NCI-H146 (cell line): ENCODE measurements at regions not wholly inside any gene's neighbourhood (a gene's known extent, or its start where the extent isn't known, plus 50 kb on each side); places are given as distances from the start of the nearest gene placed in this dataset.
"Not testable (repeated sequence)": the region's sequence is repeated elsewhere in the genome, so short reads cannot be mapped to it uniquely, and the experiment has no call there.

ENCODE experiments used
- DNase-seq: peaks from one replicate; lab custom pipeline; 2025; lab: John Stamatoyannopoulos, UW

DNA sequence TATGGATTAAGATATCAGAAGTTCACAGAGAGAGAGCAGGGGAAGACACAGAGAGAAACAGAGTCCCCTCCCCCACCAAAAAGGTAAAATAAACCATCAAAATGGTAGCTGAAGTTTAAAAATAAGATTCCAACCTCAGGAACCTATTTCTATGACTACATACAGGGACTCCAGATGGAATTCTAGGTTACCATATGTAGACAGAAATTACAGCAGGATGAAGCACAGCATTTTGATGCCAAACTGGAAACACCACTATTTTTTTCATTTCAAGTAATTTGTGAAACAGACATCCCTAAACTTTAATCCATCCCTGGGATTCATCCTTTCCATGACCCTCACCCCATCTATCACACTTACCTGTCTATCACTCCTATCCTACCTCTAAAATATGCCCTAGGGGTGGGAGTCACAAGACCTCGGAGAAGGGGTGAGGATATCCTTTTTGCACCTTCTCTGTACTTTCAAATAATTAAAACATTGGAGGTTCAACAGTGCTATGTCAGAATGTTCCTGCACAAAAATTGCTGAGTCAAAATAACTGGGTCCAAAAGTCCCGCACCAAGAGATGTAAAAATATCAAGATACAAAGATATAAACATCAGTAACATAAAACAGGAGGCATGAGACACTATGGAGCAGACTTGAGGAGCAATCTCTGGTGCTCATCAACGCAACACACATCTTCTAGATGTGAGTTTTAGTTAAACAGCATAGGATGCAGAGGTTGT, 344.5 kb upstream of the RASGEF1B start:
- no peak for DNase-seq

DNA sequence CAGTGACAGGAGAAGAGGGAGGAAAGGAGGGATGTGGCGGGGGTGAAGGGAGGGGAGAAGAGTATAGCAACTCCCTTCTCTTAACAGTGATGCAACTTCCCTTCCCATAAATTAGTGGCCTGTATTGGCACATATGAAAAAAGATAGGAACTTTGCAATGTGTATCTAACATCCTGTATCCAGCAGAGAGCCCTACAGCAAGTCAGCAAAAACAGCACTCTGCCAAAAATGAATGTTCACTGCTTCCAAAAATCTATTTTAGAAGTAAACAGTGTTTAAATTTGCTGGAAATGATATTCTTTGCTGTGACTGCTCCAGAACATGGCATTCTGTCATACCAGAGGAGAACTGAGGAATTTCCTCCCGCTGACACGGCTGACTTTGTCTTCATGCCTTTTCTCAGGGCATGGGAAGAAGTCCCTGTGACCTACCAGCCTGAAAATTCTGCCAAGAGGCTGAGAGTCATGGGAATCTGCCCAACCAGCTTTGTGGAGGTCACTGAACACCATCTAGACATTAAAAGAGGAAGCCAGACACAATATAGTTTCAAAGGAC, 343.4 kb upstream of the RASGEF1B start:
- DNase-seq, result peak; percentile 74

DNA sequence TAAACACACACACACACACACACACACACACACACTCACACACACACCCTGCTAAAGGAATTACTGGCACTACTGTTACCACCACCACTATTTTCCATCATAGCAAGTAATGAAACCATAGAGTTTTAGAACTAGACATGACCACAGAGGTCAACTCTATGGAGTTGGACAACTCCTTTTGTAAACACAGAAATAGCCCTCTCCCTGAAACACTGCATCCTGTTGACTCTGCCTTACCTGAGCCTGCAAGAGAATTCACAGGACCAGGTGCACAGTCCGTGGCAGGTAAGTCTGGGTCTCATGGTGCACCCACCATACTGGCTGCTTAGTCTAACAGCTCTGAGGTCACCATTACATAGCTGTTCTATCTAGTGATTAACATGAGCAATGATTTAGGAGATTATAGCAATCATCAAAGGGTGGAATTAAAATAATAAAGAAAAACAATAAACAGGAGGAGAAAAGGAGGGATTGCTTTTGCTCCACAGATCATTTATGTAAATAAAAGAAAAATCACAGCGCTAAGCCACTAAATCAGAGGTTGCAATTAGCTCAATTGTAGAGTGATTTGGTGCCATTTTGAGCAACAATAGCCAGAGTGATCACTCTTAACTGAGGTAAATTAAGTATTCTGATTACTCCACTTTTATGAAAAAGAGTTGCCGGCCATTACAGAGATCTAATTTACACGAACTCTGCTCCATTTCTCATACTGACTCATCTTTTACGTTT, 340.0 kb upstream of the RASGEF1B start:
- peak; percentile 85 for DNase-seq

DNA sequence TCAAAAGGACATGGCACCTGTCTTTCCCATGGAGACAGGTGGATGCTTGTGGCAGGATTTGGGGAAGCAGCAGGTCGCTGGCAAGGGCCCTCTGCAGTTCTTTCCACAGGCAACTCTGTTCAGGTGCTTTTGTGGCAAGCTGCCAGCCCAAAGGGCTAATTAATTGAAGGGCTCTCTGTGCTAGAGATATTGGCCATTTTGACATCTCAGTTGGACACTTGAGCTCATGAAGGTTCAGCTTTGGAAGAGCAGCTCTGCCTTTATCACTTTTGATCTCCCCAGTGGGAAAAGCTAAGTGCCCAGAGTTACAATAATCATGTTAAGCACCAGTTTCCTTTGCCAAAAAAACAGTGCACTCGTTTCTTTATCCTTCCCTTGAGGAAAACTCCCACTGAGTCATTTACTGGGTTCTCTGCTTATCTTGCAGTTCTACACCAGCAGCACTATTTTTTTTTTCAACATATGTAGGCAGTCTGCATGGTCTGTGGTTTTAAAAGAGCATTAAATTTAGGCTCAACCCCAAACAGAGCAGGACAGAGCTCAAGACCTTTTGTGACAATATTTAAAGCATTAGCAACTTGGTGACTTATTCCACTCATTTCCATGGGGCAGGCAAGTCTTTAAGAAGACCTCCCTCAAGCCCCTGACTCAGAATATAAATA, 336.4 kb upstream of the RASGEF1B start:
- peak; percentile 96 for DNase-seq

DNA sequence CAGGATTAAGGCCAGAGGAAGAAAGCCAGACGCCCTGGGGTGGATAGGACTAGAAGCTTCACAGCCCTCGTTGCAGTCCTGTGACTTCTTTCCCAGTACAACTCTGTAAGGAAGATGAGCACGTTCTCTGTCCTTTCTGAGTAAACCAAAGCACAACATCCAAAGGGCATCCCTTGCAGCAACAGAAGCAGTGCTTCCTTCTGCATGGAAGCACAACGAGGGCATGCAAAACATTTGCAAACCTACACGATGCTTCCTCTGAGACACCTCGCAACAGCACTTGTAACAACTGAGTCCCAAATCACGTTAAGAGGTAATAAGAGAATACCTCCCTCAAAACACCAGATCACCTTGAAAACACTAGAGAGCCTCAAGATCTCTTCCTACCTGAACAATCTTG, 335.7 kb upstream of the RASGEF1B start:
- DNase-seq, result peak; percentile 32

DNA sequence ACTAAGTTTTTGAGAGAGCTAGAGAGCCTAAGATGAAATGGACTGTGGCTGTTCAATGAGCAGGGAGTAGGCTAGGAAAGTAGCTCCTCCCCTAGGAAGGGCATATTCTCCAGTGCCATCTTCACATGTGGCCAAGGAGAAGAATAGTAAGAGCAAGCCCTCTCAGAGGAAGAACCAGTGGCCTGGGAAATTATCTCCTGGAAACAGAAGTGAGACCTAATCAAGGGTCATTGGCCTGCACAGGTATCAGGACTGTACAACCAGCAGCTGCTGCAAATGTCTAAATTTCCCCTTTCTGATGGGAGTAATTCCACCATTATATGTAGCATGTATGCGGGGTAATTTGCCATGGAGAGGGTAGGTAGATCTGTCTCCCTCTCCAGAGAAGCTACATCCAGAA, 334.8 kb upstream of the RASGEF1B start:
- DNase-seq, result peak; percentile 37

DNA sequence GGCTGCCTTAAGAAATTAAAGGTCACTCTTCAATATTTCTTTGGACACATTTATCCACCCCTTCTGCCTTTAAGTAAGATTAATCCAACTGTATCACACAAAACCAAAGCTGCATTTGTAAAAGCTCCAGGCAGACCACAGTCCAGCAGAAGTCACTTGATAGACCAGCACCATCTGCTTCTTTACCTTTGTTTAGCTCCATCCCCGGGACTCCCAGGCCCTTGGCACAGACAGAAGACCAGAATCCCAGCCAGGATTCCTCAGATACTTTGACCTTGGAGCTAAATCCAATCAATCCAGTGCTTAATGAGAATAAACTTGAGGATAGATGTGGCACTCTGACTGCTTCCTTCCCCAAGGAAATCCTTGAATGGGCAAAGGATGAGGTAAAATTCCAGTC, 333.1 kb upstream of the RASGEF1B start:
- peak; percentile 18 for DNase-seq

DNA sequence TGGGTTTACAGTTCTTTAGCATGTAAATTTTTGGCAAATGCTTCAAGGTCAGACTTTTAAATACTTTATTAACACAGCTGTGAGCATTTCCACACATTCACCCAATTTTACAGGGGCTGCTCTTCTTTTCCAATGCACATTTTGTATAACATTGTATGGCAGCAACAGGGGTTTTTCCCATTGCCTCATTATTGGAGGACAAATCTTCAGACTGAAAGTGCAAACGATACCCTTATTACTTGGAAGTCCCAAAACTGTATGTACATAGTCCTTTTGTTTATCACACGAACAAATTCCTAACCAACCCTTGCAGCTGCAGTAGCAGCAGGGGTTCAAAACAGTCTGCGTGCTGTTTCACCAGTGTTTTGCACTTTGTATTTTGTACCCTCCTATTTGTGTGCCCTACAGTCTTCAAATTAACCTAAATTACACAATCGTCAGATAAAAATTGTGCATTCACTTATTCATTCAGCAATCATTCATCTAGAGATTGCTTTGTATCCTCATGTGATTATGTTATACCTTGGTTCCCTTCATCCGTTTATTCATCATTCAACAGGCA, 330.7 kb upstream of the RASGEF1B start:
- peak; percentile 83 for DNase-seq

DNA sequence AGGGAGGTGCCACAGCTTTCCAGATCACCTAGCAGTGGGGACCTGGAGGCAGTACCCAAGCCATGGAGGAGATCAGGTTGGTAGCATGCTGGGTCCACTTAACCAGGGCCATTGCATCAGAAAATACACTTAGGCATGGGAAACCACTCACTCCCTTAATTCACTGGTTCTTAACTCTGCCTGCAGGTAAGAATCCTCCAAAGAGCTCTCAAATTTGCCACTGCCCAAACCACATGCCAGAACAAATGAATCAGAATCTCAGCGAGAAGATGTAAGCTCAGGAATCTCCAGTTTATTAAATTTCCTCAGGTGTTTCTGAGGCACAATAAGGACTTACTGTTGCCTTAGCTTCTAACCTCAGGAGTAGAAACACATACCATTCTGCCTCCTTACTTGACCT, 327.7 kb upstream of the RASGEF1B start:
- DNase-seq, result no peak

DNA sequence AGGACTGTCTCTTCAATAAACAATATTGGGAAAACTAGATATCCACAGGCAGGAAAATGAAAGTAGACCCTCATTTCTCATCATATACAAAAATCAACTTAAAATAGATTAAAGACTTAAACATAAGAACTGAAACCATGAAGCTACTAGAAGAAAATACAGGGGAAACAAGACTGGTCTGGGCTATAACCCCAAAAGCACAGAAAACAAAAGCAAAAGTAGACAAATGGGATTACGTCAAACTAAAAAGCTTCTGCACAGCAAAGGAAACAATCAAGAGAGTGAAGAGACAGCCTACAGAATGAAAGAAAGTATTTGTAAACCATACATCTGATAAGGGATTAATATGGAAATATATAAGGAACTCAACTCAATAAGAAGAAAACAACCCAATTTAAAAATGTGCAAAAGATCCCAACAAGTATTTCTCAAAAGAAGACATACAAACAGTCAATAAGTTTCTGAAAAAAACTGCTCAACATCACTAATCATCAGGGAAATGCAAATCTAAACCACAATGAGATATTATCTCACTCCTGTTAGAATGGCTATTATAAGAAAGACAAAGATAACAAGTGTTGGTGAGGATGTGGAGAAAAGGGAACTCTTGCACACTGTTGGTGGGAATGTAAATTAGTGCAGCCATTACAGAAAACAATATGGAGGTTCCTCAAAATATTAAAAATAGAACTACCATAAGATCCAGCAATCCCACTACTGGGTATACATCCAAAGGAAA, 325.3 kb upstream of the RASGEF1B start:
- no peak for DNase-seq

DNA sequence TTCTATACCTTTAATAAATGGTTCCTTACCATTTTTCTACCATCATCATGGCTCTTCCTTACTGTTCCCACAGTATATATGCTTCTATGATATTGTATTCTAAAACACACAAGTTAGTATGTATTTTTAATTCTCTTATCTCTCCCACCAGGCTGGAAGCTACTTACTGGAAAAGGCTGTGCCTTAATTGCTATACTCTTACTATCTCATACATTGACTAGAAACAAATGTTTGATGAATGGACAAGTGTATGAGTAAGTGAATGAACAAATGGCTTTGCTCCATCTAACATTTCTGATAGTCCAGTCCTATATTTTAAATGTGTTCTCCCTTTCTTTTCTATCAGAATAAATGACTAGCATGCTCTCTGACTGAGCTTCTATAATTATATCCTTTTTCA, 320.8 kb upstream of the RASGEF1B start:
- no peak for DNase-seq

DNA sequence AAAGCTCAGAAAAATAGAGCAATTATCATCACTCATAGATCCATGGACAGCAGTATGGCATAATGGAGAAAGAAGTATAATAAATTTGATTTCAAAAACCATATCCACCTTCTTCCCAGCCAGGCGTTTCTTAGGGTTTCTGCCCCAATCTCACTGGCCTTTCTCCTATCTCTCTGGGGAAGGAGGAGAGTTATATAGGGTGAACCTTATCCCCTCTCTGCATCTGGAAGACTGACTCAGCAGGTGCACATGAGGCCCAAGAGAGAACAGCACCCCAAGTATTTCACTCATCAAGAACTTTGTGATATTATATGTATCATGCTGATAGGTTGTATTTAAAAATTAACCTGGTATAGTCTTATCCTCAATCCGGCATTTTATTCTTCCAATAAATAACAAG, 318.8 kb upstream of the RASGEF1B start:
- no peak for DNase-seq

DNA sequence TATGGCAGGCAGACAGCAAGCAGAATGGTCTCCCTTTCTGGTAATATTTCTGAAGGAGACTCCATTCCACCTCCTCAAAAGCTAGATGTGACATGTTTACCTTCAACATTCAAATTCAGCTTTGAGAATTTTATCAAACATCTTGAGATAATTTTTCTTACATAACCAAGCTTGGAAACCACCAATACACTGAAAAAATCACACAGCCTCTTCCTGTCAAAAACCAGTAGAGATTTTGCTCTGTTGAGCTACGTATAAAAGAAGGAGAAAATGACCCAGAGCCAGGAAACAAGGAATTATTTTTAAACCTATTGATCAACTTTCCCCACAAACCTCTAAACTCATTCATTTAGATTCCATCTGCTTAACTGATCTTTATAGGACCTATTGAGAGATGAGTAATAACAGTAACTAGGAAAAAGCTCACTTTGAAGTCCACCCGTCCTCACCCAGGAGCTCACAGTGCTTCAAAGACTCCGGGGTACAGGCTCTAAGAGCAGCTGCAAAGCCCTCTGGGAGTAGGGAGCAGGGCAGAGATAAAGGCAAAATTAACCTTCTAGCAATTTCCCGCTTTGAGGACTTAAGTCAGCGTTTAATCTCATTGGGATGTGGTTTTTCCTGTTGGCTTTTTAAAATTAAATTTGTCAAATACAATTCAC, 318.2 kb upstream of the RASGEF1B start:
- no peak for DNase-seq

DNA sequence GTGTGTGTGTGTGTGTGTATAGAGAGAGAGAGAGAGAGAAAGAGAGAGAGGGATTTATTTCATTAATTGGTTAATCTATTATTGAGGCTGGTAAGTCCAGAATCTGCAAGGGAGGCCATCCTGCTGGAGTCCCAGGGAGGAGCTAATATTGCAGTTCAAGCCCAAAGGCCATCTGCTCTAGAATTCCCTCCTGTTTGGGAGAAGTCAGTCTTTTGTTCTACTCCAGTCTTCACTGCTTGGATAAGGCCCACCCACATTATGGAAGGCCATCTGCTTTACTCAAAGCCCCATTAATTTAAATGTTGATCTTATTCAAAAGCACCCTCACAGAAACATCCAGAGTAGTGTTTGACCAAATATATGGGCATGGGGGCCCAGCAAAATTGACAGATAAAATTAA, 317.5 kb upstream of the RASGEF1B start:
- peak; percentile 67 for DNase-seq

DNA sequence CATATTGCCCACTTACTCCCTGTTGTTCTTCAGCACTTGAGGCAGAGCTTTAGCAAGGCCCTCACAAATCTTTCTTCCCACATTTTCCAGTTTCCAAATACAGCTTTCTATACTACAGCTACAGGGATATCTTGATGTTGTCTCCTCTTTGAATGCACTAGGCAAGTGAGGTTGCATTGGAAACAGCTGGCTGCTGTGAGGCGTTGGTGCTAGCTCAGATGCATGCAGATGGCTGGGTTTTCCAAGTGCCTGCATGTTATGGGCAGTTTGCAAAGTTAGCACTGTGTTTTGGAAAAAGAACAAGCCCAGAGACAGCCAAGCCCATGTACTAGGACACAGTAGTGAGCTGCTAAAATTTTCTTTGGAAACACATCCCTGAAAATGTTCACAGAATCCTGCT, 315.1 kb upstream of the RASGEF1B start:
- DNase-seq, result no peak

DNA sequence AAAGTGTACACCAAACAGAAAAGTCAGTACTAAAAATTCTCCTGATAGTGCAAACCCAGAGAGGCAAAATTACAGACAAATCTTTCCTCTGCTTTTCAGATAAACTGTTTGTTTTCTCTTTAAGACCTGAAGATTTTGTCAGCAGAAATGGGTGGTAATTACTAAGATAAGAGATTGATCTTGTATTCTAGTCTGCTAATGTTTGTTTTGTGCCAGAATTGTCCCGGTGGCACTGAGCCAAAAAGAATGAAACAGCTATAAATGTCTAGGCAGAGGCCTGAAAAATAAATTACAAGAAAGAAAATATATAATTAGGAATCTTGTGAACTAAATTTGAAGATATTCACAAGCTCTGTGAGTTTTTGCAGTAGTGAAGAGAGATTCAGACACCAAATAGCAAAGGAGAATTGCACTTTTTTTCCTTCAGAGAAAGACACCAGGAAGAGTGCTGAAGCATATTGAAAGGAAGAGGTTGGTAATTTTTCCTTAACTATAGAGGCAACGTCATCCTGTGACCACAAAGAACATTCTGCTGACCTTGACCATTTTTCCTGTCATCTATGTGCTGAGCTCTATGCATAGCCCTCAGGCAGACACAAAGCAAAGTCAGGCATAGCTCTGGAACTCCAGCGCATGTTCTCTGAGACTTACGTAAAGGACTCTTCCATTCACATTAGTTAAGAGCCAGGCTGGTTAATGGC, 314.5 kb upstream of the RASGEF1B start:
- DNase-seq, result peak; percentile 80

DNA sequence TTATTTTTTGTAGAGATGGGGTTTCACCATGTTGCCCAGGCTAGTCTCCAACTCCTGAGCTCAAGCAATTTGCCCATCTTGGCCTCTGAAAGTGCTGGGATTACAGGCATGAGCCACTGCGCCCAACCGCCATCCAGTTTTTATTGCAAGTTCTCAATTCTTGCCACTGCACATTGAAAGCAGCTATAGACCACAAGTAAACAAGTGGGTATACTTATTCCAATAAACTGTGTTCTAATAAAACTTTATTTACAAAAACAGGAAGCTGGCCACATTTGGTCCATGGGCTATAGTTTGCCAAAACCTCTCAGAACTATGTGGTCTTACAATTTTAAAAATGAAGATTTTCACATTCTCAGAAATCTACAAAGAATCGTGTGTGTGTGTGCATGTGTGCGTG, 313.6 kb upstream of the RASGEF1B start:
- no peak for DNase-seq

DNA sequence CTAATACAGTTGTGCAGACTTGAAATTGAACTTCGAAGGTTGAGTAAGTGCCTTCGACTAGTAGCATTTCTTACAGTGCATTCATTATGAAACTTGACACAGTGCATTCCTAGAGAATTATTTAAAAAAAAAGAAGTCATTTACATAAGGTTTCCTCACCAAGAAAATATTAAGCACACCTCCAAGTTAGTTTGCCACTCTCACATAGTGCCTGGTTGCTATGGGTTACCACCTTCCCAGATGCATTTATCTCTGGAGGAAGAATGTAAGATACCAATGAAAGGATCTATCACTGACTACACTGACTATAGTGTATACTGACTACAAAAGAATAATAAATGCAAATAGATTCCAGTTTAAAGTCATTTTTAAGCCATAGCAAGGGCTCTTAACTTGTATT, 311.9 kb upstream of the RASGEF1B start:
- no peak for DNase-seq

DNA sequence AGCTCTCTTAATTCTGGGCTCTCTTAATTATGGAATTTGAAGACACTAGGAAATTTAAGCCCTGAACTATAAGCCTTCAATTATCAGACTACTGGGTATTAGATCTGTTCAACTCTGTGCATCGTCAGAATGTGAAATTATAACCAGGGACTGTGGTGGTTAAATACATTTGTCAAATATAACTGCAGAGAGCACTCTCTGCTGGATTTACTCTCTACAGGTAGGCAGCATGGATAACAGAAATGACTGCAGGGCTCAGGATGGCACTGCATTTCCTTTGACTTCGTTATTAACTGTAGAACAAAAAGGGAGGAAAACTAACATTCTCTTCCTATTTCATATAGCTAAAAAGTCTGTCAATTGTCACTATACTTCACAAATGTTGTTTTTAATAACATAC, 310.1 kb upstream of the RASGEF1B start:
- DNase-seq, result no peak

DNA sequence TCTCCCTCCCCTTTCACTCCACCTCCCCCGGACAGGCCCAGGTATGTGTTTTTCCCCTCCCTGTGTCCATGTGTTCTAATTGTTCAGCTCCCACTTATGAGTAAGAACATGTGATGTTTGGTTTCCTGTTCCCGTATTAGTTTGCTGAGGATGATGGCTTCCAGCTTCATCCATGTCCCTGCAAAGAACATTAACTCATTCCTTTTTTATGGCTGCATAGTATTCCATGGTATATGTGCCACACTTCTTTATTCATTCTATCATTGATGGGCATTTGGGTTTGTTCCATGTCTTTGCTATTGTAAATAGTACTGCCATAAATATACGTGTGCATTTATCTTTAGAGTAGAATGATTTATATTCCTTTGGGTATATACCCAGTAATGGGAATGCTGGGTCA, 306.0 kb upstream of the RASGEF1B start:
- DNase-seq, result not testable (repeated sequence)

DNA sequence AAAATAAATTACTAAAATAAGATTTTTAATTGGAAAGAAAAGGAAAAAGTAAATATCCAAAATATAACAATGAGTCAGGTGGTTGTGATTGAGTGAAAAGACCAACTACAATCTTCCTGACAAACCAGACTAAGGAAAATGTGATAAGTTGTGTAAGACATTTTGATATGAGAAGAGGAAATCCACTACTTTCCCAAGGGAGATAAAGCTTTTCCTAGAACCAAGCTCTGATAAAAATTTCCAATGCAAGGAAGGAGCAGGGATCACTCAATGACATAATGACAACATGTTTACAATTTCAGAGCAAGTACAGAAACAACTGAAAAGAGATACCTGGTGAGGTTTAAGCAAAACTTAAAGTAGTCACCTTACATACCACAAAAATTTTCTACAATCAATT, 305.1 kb upstream of the RASGEF1B start:
- no peak for DNase-seq
